ENCODE measurements at regions not wholly inside any gene's neighbourhood (a gene's known extent, or its start where the extent isn't known, plus 50 kb on each side); places are given as distances from the start of the nearest gene placed in this dataset.

DNA sequence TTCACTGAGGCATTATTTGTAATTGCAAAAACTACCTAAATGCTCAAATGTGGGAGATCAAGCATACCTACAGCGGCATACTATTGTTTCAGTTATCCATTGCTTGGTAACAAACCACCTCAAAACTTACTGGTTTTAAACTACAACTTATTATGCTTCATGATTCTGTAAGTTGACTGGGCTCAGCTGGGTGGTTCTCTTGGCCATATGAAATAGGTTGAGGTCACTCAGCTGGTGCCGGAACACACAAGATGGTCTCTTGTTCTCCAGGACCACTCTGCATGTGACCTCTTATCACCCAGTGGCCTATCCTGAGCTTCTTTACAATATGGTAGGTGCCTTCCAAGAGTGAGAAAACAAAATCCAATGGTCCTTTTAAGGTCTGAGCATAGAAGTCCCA lies 195.4 kb upstream of the FGGY start:
- H3K4me3 ChIP-seq (ENCODE audit: insufficient read length, low read depth): no peak overlapping the region
- no peaks in the 10 kb centered on the region for H3K27me3 ChIP-seq (ENCODE audit: insufficient read depth, insufficient read length)
- no peaks in the 10 kb centered on the region for H3K4me1 ChIP-seq (ENCODE audit: insufficient read depth, insufficient read length)
- no peak overlapping the region for H3K9ac ChIP-seq (ENCODE audit: insufficient read length, low read depth)
- DNase-seq (ENCODE audit: low read depth, low spot score): no peak
- no peaks in the 10 kb centered on the region for H3K36me3 ChIP-seq (ENCODE audit: insufficient read depth, insufficient read length, low read length)
- TF ChIP-seq ZNF274 (IDR thresholded peaks at IDR 0.05; ENCODE audit: low read depth, low read length) (no peak), SUZ12 (IDR thresholded peaks at IDR 0.05; ENCODE audit: extremely low read depth, insufficient read depth, insufficient read length) (no peak), YY1 (IDR thresholded peaks at IDR 0.05; ENCODE audit: insufficient read depth, insufficient read length) (no peak)
- H3K9me3 ChIP-seq (ENCODE audit: insufficient read depth, low read length): peaks cover 19% of the 10 kb centered on the region

DNA sequence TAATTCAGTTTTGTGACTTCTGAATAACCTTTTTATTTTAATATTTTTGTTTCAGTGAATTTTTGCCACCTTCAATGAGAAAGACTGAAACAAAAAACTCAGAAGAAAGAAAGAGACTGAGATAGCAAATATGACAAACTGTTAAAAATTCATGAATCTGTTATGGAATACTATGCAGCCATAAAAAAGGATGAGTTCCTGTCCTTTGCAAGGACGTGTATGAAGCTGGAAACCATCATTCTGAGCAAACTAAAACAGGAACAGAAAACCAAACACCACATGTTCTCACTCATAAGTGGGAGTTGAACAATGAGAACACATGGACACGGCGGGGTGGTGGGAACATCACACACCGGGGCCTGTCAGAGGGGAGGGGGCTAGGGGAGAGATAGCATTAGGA lies 193.4 kb upstream of the FGGY start:
- Histone ChIP-seq H3K9me3 (ENCODE audit: insufficient read depth, low read length) (peaks cover 19% of the 10 kb centered on the region), H3K9ac (ENCODE audit: insufficient read length, low read depth) (no peak overlapping the region), H3K36me3 (ENCODE audit: insufficient read depth, insufficient read length, low read length) (no peaks in the 10 kb centered on the region), H3K4me3 (ENCODE audit: insufficient read length, low read depth) (no peak overlapping the region), H3K4me1 (ENCODE audit: insufficient read depth, insufficient read length) (peaks cover 5% of the 10 kb centered on the region), H3K27me3 (ENCODE audit: insufficient read depth, insufficient read length) (no peaks in the 10 kb centered on the region)
- DNase-seq (ENCODE audit: low read depth, low spot score): no peak
- TF ChIP-seq ZNF274 (IDR thresholded peaks at IDR 0.05; ENCODE audit: low read depth, low read length) (no peak), SUZ12 (IDR thresholded peaks at IDR 0.05; ENCODE audit: extremely low read depth, insufficient read depth, insufficient read length) (no peak), YY1 (IDR thresholded peaks at IDR 0.05; ENCODE audit: insufficient read depth, insufficient read length) (no peak)

DNA sequence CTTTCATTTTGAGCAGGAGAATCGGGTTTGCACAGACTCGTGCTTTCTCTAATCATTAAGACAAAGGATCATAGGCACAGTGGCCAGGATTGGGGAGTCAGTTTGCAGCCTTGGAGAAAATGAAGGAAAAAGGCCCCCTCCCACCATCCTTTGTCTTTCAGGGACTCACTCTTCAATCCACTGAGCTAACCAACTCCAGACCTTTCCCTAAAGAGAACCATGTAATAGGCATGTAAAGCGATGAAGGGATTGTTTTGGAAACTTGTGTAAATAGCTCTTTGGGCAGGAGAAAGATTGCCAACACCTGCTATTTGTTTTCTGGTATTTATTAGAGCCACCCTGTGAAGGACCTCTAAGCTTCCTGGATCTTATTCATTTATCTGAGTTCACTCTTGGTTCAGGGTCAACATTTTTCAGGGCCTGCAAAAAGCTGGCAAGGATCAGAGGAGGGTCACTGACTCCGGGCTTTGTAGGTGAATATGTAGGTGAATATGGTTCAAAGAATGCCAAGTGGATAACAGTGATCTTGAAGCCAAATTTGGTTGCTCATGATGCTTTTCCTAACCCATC lies 192.6 kb upstream of the FGGY start:
- H3K4me3 ChIP-seq (ENCODE audit: insufficient read length, low read depth): no peak overlapping the region
- no peak overlapping the region for H3K9ac ChIP-seq (ENCODE audit: insufficient read length, low read depth)
- H3K4me1 ChIP-seq (ENCODE audit: insufficient read depth, insufficient read length): peaks cover 5% of the 10 kb centered on the region
- H3K36me3 ChIP-seq (ENCODE audit: insufficient read depth, insufficient read length, low read length): no peaks in the 10 kb centered on the region
- no peak for DNase-seq (ENCODE audit: low read depth, low spot score)
- TF ChIP-seq ZNF274 (IDR thresholded peaks at IDR 0.05; ENCODE audit: low read depth, low read length): no peak
- no peak for TF ChIP-seq SUZ12 (IDR thresholded peaks at IDR 0.05; ENCODE audit: extremely low read depth, insufficient read depth, insufficient read length)
- no peak for TF ChIP-seq YY1 (IDR thresholded peaks at IDR 0.05; ENCODE audit: insufficient read depth, insufficient read length)
- H3K27me3 ChIP-seq (ENCODE audit: insufficient read depth, insufficient read length): no peaks in the 10 kb centered on the region
- H3K9me3 ChIP-seq (ENCODE audit: insufficient read depth, low read length): peaks cover 19% of the 10 kb centered on the region

DNA sequence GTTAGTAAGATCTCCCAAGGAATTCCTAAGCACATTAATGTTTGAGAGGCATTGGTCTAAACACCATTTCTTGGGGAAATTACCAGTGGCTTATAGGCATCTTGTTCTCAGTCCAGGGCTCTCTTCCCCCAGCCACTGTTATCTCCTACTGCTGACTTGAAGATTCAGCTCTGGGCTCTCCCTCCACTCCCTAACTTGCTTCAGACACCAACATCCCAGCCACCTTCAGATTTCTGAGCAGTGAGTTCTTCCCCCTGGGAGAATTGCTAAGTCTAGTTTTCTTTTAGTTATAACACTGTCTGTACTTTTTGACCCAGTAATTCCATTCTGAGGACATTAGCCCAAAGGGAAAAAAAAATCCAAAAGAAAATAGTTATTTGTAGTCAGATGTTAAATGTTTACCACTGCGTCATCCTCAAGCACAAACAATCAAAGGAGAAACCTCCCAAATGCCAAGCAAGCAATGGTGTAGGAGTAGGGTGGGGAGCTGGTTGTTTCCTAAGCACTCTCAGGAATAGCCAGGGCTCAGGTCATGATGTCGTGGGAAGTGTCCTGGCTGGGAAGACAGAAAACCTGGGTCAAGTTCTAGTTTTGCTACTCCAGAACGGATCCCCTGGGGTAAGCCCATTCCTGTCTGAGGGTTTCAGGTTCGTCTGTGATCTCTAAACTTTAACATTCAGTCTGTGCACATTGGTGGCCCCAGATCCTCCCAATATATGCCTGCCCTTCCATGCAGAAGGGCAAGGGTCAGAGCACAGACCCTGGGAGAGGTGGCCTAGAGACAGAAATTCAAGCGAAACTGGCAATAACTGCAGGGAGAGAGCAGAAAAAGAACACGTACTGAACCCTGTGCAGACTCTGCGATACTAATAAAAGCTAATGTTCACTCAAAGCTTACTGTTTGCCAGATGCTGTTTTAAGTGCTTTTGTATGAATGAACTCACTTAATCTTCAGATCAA lies 191.1 kb upstream of the FGGY start:
- Histone ChIP-seq H3K27me3 (ENCODE audit: insufficient read depth, insufficient read length) (no peaks in the 10 kb centered on the region), H3K9me3 (ENCODE audit: insufficient read depth, low read length) (peaks cover 15% of the 10 kb centered on the region), H3K36me3 (ENCODE audit: insufficient read depth, insufficient read length, low read length) (no peaks in the 10 kb centered on the region), H3K9ac (ENCODE audit: insufficient read length, low read depth) (no peak overlapping the region), H3K4me1 (ENCODE audit: insufficient read depth, insufficient read length) (peaks cover 5% of the 10 kb centered on the region), H3K4me3 (ENCODE audit: insufficient read length, low read depth) (no peak overlapping the region)
- no peak for TF ChIP-seq YY1 (IDR thresholded peaks at IDR 0.05; ENCODE audit: insufficient read depth, insufficient read length)
- no peak for DNase-seq (ENCODE audit: low read depth, low spot score)

DNA sequence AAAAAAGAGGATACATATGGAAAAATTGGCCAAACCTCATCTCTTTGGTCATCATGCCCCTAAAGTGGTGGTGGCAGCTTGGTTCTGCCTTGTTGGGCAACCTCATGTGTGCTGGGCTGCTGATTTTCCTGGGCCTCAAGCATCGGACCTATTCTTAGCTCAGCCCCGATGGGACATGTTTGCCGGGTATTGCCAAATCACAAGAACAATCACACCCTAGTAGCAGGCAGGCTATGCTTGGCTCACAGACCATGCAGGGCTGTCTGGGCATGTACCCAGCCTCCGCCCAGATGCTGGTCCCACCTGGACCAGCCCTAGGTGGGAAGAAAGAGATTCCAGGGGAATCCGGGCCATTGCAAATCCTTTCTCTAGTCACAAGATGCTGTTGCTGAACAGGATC lies 189.4 kb upstream of the FGGY start:
- Histone ChIP-seq H3K27me3 (ENCODE audit: insufficient read depth, insufficient read length) (no peaks in the 10 kb centered on the region), H3K9me3 (ENCODE audit: insufficient read depth, low read length) (no peaks in the 10 kb centered on the region), H3K36me3 (ENCODE audit: insufficient read depth, insufficient read length, low read length) (no peaks in the 10 kb centered on the region), H3K4me1 (ENCODE audit: insufficient read depth, insufficient read length) (peaks cover 5% of the 10 kb centered on the region), H3K4me3 (ENCODE audit: insufficient read length, low read depth) (no peak overlapping the region), H3K9ac (ENCODE audit: insufficient read length, low read depth) (no peak overlapping the region)
- DNase-seq (ENCODE audit: low read depth, low spot score): no peak
- TF ChIP-seq YY1 (IDR thresholded peaks at IDR 0.05; ENCODE audit: insufficient read depth, insufficient read length): no peak
- TF ChIP-seq SUZ12 (IDR thresholded peaks at IDR 0.05; ENCODE audit: extremely low read depth, insufficient read depth, insufficient read length): no peak
- no peak for TF ChIP-seq ZNF274 (IDR thresholded peaks at IDR 0.05; ENCODE audit: low read depth, low read length)

DNA sequence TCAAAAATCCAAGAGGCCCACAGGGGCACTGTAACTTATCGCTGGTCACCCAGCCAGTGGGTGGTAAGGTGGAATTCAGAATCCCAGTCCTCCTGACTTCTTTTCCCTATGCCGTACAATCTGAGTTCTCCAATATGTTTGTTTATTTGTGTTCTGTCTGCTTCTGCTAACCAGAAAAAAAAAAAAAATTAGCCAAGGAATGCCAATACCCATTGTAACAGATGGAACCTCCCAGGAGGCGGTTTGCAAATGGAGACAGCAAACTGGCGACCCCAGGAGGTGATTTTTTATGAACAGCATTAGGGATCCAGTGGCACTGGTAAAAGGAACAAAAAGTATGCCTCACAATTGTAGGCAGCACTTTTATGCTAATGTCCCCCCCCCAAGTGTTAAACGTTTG lies 189.0 kb upstream of the FGGY start:
- Histone ChIP-seq H3K9ac (ENCODE audit: insufficient read length, low read depth) (no peak overlapping the region), H3K4me1 (ENCODE audit: insufficient read depth, insufficient read length) (peaks cover 5% of the 10 kb centered on the region), H3K9me3 (ENCODE audit: insufficient read depth, low read length) (no peaks in the 10 kb centered on the region), H3K4me3 (ENCODE audit: insufficient read length, low read depth) (no peak overlapping the region), H3K27me3 (ENCODE audit: insufficient read depth, insufficient read length) (no peaks in the 10 kb centered on the region), H3K36me3 (ENCODE audit: insufficient read depth, insufficient read length, low read length) (no peaks in the 10 kb centered on the region)
- no peak for DNase-seq (ENCODE audit: low read depth, low spot score)
- no peak for TF ChIP-seq SUZ12 (IDR thresholded peaks at IDR 0.05; ENCODE audit: extremely low read depth, insufficient read depth, insufficient read length)
- TF ChIP-seq YY1 (IDR thresholded peaks at IDR 0.05; ENCODE audit: insufficient read depth, insufficient read length): no peak
- no peak for TF ChIP-seq ZNF274 (IDR thresholded peaks at IDR 0.05; ENCODE audit: low read depth, low read length)

DNA sequence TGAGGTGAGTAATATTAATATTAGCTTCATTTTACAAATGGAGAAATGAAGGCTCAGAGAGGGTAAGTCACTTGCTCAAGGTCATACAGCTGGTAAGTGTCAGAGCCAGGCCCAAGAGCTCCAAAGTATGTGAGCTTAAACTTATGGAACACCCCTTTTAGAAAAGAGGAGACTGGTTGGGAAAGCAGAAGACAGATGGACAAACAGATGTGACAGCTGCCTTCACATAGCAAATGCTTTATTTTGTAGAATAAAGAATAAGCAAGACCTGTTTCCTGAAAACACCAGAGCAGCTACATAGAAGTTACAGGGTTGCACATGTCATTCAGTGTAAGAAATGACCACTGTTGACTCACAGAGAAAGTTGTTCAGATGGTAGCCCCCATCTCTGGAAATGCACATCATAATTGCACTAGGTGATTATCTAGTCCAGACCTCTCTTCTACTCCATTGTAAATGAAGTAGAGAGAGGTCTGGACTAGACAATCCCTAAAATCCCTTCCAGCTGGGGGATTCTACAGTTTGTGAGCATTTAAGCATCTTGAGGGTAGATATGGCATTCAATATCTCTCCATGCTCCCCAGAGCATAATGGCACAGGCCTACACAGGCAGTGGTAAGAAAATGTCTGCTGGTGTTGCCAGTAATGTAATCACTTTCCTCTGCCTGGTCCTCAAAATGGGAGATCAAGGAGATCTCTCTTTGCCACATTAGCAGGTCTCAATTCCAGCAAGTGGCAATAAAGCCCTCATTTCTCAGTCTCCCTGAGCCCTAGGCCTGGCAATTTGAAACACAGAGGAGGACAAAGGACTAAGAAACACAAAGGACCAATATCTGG lies 188.2 kb upstream of the FGGY start:
- Histone ChIP-seq H3K27me3 (ENCODE audit: insufficient read depth, insufficient read length) (no peaks in the 10 kb centered on the region), H3K9me3 (ENCODE audit: insufficient read depth, low read length) (no peaks in the 10 kb centered on the region)
- TF ChIP-seq SUZ12 (IDR thresholded peaks at IDR 0.05; ENCODE audit: extremely low read depth, insufficient read depth, insufficient read length) (no peak), ZNF274 (IDR thresholded peaks at IDR 0.05; ENCODE audit: low read depth, low read length) (no peak), YY1 (IDR thresholded peaks at IDR 0.05; ENCODE audit: insufficient read depth, insufficient read length) (no peak)

More for the DNA sequence above, 188.2 kb upstream of the FGGY start:
- H3K36me3 ChIP-seq (ENCODE audit: insufficient read depth, insufficient read length, low read length): no peaks in the 10 kb centered on the region
- H3K9ac ChIP-seq (ENCODE audit: insufficient read length, low read depth): no peak overlapping the region
- no peak for DNase-seq (ENCODE audit: low read depth, low spot score)
- H3K4me1 ChIP-seq (ENCODE audit: insufficient read depth, insufficient read length): peaks cover 5% of the 10 kb centered on the region
- H3K4me3 ChIP-seq (ENCODE audit: insufficient read length, low read depth): no peak overlapping the region
